ENCODE measurements at regions not wholly inside any gene's neighbourhood (a gene's known extent, or its start where the extent isn't known, plus 50 kb on each side); places are given as distances from the start of the nearest gene placed in this dataset.
A peak's percentile ranks its signal among the peaks of the same experiment; 100 is the strongest.
"Not testable (repeated sequence)": the region's sequence is repeated elsewhere in the genome, so short reads cannot be mapped to it uniquely, and the experiment has no call there.

DNA sequence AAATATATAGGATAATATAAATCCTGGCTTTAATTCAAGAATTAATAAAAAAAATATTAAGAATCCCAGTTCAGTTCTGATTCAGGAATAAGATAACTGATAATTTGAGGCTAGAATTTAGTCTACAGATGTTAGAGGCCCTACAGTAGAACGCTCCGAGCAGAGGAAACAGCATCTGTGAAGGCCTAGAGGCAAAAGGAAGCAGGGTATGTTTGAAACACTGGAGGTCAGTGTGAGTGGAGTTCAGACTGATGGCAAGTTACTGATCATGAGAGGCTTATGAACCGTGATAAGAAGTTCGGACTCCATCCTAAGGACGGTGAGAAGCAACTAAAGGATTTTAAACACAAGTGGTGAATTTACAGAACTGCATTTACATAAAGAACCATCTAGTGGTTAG lies 79.3 kb upstream of the NOTCH2NLA start:
- H2AFZ ChIP-seq (ENCODE audit: insufficient read depth, low read depth, low read length, poor library complexity, severe bottlenecking); DNase-seq; H3K9me3 ChIP-seq (ENCODE audit: control extremely low read depth in 1 of 3, control insufficient read depth in 2 of 3, insufficient read depth in 1 of 3, low read length in 2 of 3); CTCF ChIA-PET; H3K4me3 ChIP-seq (ENCODE audit: control extremely low read depth in 1 of 5, extremely low read depth in 1 of 5, insufficient read depth in 1 of 5, low read depth in 2 of 5, low read length in 4 of 5); H3K4me2 ChIP-seq (replicated peaks; ENCODE audit: low read depth, low read length, poor library complexity, severe bottlenecking); H3K9me3 Mint-ChIP-seq (ENCODE audit: insufficient read depth); intact Hi-C loops (cut with micrococcal nuclease); H3K27me3 Mint-ChIP-seq; H3K27me3 ChIP-seq (replicated peaks in 1 of 4; ENCODE audit: control extremely low read depth in 1 of 4, control insufficient read depth in 3 of 4, insufficient read depth in 4 of 4, low read length in 3 of 4); H3K4me1 Mint-ChIP-seq; H3K27ac Mint-ChIP-seq; H3K9ac ChIP-seq (ENCODE audit: low read length); H3K79me2 ChIP-seq (ENCODE audit: control insufficient read depth, insufficient read depth, low read length); H3K4me1 ChIP-seq (ENCODE audit: control insufficient read depth in 2 of 2, insufficient read depth in 2 of 2, low read length in 2 of 2); POLR2A ChIA-PET; H3K36me3 ChIP-seq (replicated peaks in 1 of 2; ENCODE audit: control extremely low read depth in 1 of 2, control insufficient read depth in 1 of 2, extremely low read depth in 1 of 2, insufficient read depth in 2 of 2, low read length in 1 of 2); H3K27ac ChIP-seq (ENCODE audit: low read length in 2 of 2); H4K20me1 ChIP-seq (ENCODE audit: control insufficient read depth, insufficient read depth, low read length, poor library complexity, severe bottlenecking); H3K4me3 Mint-ChIP-seq: not testable (repeated sequence)
- peak; percentile 28 for ATAC-seq (ENCODE audit: low read depth)
- WGBS (ENCODE audit: insufficient coverage), result no CpG with 5 or more reads among the region's 5 CpGs

GRCh38 chr1:146307632-146308031 lies 78.8 kb upstream of the NOTCH2NLA start:
- H3K4me3 ChIP-seq (ENCODE audit: control extremely low read depth in 1 of 5, extremely low read depth in 1 of 5, insufficient read depth in 1 of 5, low read depth in 2 of 5, low read length in 4 of 5); H3K36me3 ChIP-seq (replicated peaks in 1 of 2; ENCODE audit: control extremely low read depth in 1 of 2, control insufficient read depth in 1 of 2, extremely low read depth in 1 of 2, insufficient read depth in 2 of 2, low read length in 1 of 2); H3K9me3 Mint-ChIP-seq (ENCODE audit: insufficient read depth); H3K4me1 Mint-ChIP-seq; H3K79me2 ChIP-seq (ENCODE audit: control insufficient read depth, insufficient read depth, low read length); H3K27me3 ChIP-seq (replicated peaks in 1 of 4; ENCODE audit: control extremely low read depth in 1 of 4, control insufficient read depth in 3 of 4, insufficient read depth in 4 of 4, low read length in 3 of 4); H3K27ac Mint-ChIP-seq; H3K27ac ChIP-seq (ENCODE audit: low read length in 2 of 2); H4K20me1 ChIP-seq (ENCODE audit: control insufficient read depth, insufficient read depth, low read length, poor library complexity, severe bottlenecking); CTCF ChIA-PET; intact Hi-C loops (cut with micrococcal nuclease); DNase-seq; H3K9me3 ChIP-seq (ENCODE audit: control extremely low read depth in 1 of 3, control insufficient read depth in 2 of 3, insufficient read depth in 1 of 3, low read length in 2 of 3); H3K27me3 Mint-ChIP-seq; H3K9ac ChIP-seq (ENCODE audit: low read length); H3K4me2 ChIP-seq (replicated peaks; ENCODE audit: low read depth, low read length, poor library complexity, severe bottlenecking); H3K4me1 ChIP-seq (ENCODE audit: control insufficient read depth in 2 of 2, insufficient read depth in 2 of 2, low read length in 2 of 2); POLR2A ChIA-PET; H3K4me3 Mint-ChIP-seq; H2AFZ ChIP-seq (ENCODE audit: insufficient read depth, low read depth, low read length, poor library complexity, severe bottlenecking): not testable (repeated sequence)
- peak; percentile 99 for ATAC-seq (ENCODE audit: low read depth)
- WGBS (ENCODE audit: insufficient coverage), result no CpG with 5 or more reads among the region's 5 CpGs

DNA sequence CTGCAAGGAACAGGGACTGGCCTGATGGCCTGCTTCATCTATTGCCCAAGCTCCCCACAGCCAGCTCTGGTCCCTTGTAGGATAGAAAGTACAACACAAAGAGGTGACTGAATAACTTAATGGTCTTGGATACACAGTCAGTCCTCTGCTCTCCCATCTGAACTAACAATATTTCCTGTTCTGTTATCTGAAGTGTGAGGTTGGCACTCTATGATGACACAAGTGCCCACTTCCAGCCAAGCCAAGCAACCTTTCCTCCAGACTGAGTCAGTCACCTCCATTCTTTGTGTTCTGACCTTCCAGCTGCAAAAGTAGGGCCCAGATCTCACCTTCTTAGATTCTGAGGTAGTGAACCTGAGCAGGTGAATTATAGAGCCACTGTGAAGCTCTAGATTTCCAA lies 77.8 kb upstream of the NOTCH2NLA start:
- intact Hi-C loops (cut with micrococcal nuclease); CTCF ChIA-PET; H3K4me1 Mint-ChIP-seq; H3K9me3 ChIP-seq (ENCODE audit: control extremely low read depth in 1 of 3, control insufficient read depth in 2 of 3, insufficient read depth in 1 of 3, low read length in 2 of 3); POLR2A ChIA-PET; H3K4me3 Mint-ChIP-seq; H3K4me2 ChIP-seq (replicated peaks; ENCODE audit: low read depth, low read length, poor library complexity, severe bottlenecking); H3K9ac ChIP-seq (ENCODE audit: low read length); H3K36me3 ChIP-seq (replicated peaks in 1 of 2; ENCODE audit: control extremely low read depth in 1 of 2, control insufficient read depth in 1 of 2, extremely low read depth in 1 of 2, insufficient read depth in 2 of 2, low read length in 1 of 2); H4K20me1 ChIP-seq (ENCODE audit: control insufficient read depth, insufficient read depth, low read length, poor library complexity, severe bottlenecking); H3K4me1 ChIP-seq (ENCODE audit: control insufficient read depth in 2 of 2, insufficient read depth in 2 of 2, low read length in 2 of 2); H3K27me3 ChIP-seq (replicated peaks in 1 of 4; ENCODE audit: control extremely low read depth in 1 of 4, control insufficient read depth in 3 of 4, insufficient read depth in 4 of 4, low read length in 3 of 4); H3K4me3 ChIP-seq (ENCODE audit: control extremely low read depth in 1 of 5, extremely low read depth in 1 of 5, insufficient read depth in 1 of 5, low read depth in 2 of 5, low read length in 4 of 5); H2AFZ ChIP-seq (ENCODE audit: insufficient read depth, low read depth, low read length, poor library complexity, severe bottlenecking); H3K27me3 Mint-ChIP-seq; H3K27ac ChIP-seq (ENCODE audit: low read length in 2 of 2); H3K27ac Mint-ChIP-seq; ATAC-seq (ENCODE audit: low read depth); H3K79me2 ChIP-seq (ENCODE audit: control insufficient read depth, insufficient read depth, low read length); DNase-seq; H3K9me3 Mint-ChIP-seq (ENCODE audit: insufficient read depth): not testable (repeated sequence)

DNA sequence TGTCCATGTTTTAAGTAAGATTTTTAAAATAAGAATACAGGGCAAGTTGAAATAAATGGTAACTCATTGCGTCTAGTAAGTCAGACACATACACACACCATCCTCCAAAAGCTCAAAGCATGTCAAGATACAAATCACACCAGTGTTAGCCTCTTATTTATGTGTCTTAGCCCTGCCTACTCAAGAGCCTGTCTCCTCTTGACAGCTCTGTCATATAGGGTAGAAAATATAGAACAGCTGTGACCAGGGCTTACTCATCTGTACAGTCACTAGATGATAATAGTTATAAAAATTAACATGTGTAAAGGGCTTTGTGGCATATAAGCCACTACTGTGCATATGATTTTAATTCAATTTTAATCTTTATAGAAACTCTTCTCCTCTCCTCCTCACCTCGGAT lies 76.6 kb upstream of the NOTCH2NLA start:
- ATAC-seq (ENCODE audit: low read depth); CTCF ChIA-PET; H3K27me3 ChIP-seq (replicated peaks in 1 of 4; ENCODE audit: control extremely low read depth in 1 of 4, control insufficient read depth in 3 of 4, insufficient read depth in 4 of 4, low read length in 3 of 4); H3K4me1 Mint-ChIP-seq; H3K4me3 ChIP-seq (ENCODE audit: control extremely low read depth in 1 of 5, extremely low read depth in 1 of 5, insufficient read depth in 1 of 5, low read depth in 2 of 5, low read length in 4 of 5); H3K27ac Mint-ChIP-seq; H3K4me1 ChIP-seq (ENCODE audit: control insufficient read depth in 2 of 2, insufficient read depth in 2 of 2, low read length in 2 of 2); H3K9ac ChIP-seq (ENCODE audit: low read length); H4K20me1 ChIP-seq (ENCODE audit: control insufficient read depth, insufficient read depth, low read length, poor library complexity, severe bottlenecking); H3K27ac ChIP-seq (ENCODE audit: low read length in 2 of 2); intact Hi-C loops (cut with micrococcal nuclease); H3K27me3 Mint-ChIP-seq; H3K4me3 Mint-ChIP-seq; H2AFZ ChIP-seq (ENCODE audit: insufficient read depth, low read depth, low read length, poor library complexity, severe bottlenecking); H3K9me3 Mint-ChIP-seq (ENCODE audit: insufficient read depth); H3K9me3 ChIP-seq (ENCODE audit: control extremely low read depth in 1 of 3, control insufficient read depth in 2 of 3, insufficient read depth in 1 of 3, low read length in 2 of 3); DNase-seq; H3K36me3 ChIP-seq (replicated peaks in 1 of 2; ENCODE audit: control extremely low read depth in 1 of 2, control insufficient read depth in 1 of 2, extremely low read depth in 1 of 2, insufficient read depth in 2 of 2, low read length in 1 of 2); POLR2A ChIA-PET; H3K4me2 ChIP-seq (replicated peaks; ENCODE audit: low read depth, low read length, poor library complexity, severe bottlenecking); H3K79me2 ChIP-seq (ENCODE audit: control insufficient read depth, insufficient read depth, low read length): not testable (repeated sequence)
- WGBS (ENCODE audit: insufficient coverage), result no CpG with 5 or more reads among the region's 2 CpGs

Data from B cell (primary cell).